RWPE2 (cell line): ENCODE measurements at regions not wholly inside any gene's neighbourhood (a gene's known extent, or its start where the extent isn't known, plus 50 kb on each side); places are given as distances from the start of the nearest gene placed in this dataset.
"Not testable (repeated sequence)": the region's sequence is repeated elsewhere in the genome, so short reads cannot be mapped to it uniquely, and the experiment has no call there.

Source experiments
- ATAC-seq: fragments of 200-7000 bp; cut with Tn5 transposase; 3 replicates; pipeline ENCODE4 v1.9.1; 2021; ENCODE audit warnings: low read depth
- DNase-seq: peaks from one replicate; pipeline ENCODE4 v3.0.0-alpha.2; 2020; ENCODE audit warnings: low spot score
- H3K27ac ChIP-seq: fragments of 450-650 bp; 2 replicates; pipeline ENCODE4 v1.5.1; 2017; ENCODE audit warnings: mild to moderate bottlenecking; ENCODE audit not compliant: poor library complexity, severe bottlenecking
- H3K27me3 ChIP-seq: fragments of 250-450 bp; sonication (Bioruptor Pico); 2 replicates; pipeline ENCODE4 v1.5.1; 2021; ENCODE audit warnings: mild to moderate bottlenecking, moderate library complexity; ENCODE audit not compliant: insufficient read depth, poor library complexity, severe bottlenecking
- H3K36me3 ChIP-seq: fragments of 250-450 bp; sonication (Bioruptor Pico); 2 replicates; pipeline ENCODE4 v1.5.1; 2020; ENCODE audit warnings: low read depth, mild to moderate bottlenecking, moderate library complexity
- H3K4me1 ChIP-seq: fragments of 250-450 bp; sonication (Bioruptor Pico); 2 replicates; pipeline ENCODE4 v1.5.1; 2021; ENCODE audit warnings: mild to moderate bottlenecking, moderate library complexity; ENCODE audit not compliant: insufficient read depth, poor library complexity, severe bottlenecking
- H3K4me3 ChIP-seq: fragments of 250-450 bp; sonication (Bioruptor Pico); 2 replicates; pipeline ENCODE4 v1.5.1; 2021; ENCODE audit warnings: mild to moderate bottlenecking, moderate library complexity; ENCODE audit not compliant: severe bottlenecking
- H3K9me3 ChIP-seq: fragments of 250-450 bp; sonication (Bioruptor Pico); 2 replicates; pipeline ENCODE4 v1.5.1; 2021; ENCODE audit warnings: mild to moderate bottlenecking, moderate library complexity; ENCODE audit not compliant: severe bottlenecking
- CTCF ChIP-seq: fragments of 450-650 bp; IDR thresholded peaks from one replicate; pipeline ENCODE4 v1.5.1; 2017; ENCODE audit warnings: mild to moderate bottlenecking, moderate library complexity; ENCODE audit not compliant: poor library complexity, severe bottlenecking

DNA sequence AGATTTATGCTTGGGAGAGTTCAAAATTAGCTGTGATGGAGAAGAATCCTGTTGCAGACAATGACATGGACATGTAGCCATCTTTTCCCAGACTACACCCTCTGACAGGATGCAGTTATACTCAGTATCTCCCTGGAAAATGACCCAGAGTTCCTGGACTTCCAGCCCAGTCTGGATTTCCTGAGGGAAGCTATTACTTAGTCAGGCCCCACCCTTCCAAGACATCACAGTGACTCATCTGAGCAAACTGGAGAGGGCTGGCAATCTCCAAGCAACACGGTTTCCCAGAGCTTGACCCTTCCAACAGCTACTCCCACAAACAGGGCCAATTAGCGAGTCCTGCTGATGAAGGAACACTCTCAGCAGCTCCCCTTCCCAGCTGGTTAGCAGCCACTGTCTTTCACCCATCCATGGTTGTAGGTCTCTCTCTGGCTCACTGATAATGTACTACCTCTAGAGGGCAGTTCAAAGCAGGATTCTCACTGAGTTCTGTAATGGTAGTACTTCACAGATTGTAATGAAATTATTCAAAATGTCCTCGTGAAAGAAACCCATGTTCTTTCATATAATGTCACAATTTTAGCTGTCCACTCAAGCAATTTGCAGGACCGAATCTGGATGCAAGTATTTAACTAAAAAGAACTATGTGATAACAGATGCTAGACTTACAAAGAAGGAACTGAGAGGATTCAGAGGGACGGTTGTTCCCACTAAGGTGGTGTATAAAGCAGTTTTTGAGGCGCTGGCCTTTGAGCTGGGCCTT, 110.2 kb downstream of the MDH1 start:
- DNase-seq: no peak
- Histone ChIP-seq H3K36me3 (no peaks in the 10 kb centered on the region), H3K4me3 (no peak overlapping the region), H3K27me3 (no peaks in the 10 kb centered on the region), H3K27ac (peak overlapping the region; percentile 84), H3K9me3 (no peaks in the 10 kb centered on the region), H3K4me1 (peaks cover 21% of the 10 kb centered on the region)
- TF ChIP-seq CTCF: peak; percentile 58
- ATAC-seq: peak; percentile 95

- no peak overlapping the region for H3K4me3 ChIP-seq
- H3K36me3 ChIP-seq: no peaks in the 10 kb centered on the region
- no peak for ATAC-seq
- peak overlapping the region; percentile 84 for H3K27ac ChIP-seq
- H3K27me3 ChIP-seq: no peaks in the 10 kb centered on the region
- DNase-seq: no peak
- peaks cover 21% of the 10 kb centered on the region for H3K4me1 ChIP-seq
- H3K9me3 ChIP-seq: no peaks in the 10 kb centered on the region
- TF ChIP-seq CTCF: no peak
Measured at GRCh38 chr2:63699549-63699839, 110.7 kb downstream of the MDH1 start.

- DNase-seq: no peak
- ATAC-seq: no peak
- peaks cover 21% of the 10 kb centered on the region for H3K4me1 ChIP-seq
- no peak for TF ChIP-seq CTCF
- no peak overlapping the region for H3K27ac ChIP-seq
- H3K9me3 ChIP-seq: no peaks in the 10 kb centered on the region
- no peak overlapping the region for H3K4me3 ChIP-seq
- H3K36me3 ChIP-seq: no peaks in the 10 kb centered on the region
- H3K27me3 ChIP-seq: no peaks in the 10 kb centered on the region
Measured at GRCh38 chr2:63700271-63700670, 111.5 kb downstream of the MDH1 start.

DNA sequence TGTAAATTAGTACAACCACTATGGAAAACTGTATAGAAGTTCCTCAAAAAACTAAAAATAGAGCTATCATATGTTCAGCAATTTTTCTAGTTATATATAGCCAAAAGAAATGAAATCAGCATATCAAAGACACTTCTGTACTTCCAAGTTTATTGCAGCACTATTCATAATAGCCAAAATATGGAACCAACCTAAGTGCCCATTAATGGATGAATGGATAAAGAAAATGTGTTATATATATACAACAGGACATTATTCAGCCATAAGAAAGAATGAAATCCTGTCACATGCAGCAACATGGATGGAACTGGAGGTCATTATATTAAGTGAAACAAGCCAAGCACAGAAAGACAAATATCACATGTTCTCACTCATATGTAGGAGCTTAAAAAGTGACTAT, 112.6 kb downstream of the MDH1 start:
- ATAC-seq: no peak
- DNase-seq: no peak
- no peak for TF ChIP-seq CTCF
- Histone ChIP-seq H3K27me3 (no peaks in the 10 kb centered on the region), H3K9me3 (no peaks in the 10 kb centered on the region), H3K4me3 (no peak overlapping the region), H3K27ac (no peak overlapping the region), H3K4me1 (peaks cover 21% of the 10 kb centered on the region), H3K36me3 (no peaks in the 10 kb centered on the region)

DNA sequence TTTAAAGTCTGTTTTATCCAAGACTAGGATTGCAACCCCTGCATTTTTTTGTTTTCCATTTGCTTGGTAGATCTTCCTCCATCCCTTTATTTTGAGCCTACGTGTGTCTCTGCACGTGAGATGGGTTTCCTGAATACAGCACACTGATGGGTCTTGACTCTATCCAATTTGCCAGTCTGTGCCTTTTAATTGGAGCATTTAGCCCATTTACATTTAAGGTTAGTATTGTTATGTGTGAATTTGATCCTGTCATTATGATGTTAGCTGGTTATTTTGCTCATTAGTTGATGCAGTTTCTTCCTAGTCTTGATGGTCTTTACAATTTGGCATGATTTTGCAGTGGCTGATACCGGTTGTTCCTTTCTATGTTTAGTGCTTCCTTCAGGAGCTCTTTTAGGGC, 117.3 kb downstream of the MDH1 start:
- not testable (repeated sequence) for H3K4me3 ChIP-seq, H3K36me3 ChIP-seq, H3K27me3 ChIP-seq, H3K9me3 ChIP-seq, ATAC-seq, DNase-seq, H3K4me1 ChIP-seq, H3K27ac ChIP-seq
